ENCODE measurements at regions not wholly inside any gene's neighbourhood (a gene's known extent, or its start where the extent isn't known, plus 50 kb on each side); places are given as distances from the start of the nearest gene placed in this dataset.

DNA sequence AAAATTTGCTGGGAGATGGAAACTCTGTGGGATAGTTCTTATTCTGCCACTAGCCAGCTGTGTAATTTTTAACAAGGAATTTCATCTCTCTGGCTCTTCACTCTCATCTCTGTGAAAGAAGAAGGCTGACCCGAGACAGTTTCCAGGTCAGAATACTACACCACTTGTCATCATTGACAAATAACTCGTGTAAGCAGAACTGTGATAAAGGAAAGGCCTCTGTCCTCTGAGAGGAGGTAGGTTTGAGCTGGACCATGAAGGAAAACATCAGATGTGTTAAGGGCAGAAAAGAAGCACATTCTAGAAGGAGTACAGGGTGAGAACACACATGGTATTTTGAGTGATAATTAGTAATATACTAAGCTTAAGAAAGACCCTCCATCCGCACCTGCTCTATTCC, 211.4 kb upstream of the DDX18 start:
- TF ChIP-seq POLR2AphosphoS5 (IDR thresholded peaks at IDR 0.05; ENCODE audit: low read depth, low read length) (no peak), POLR2A (IDR thresholded peaks at IDR 0.05; ENCODE audit: low read depth, low read length) (no peak), TAF1 (IDR thresholded peaks at IDR 0.05; ENCODE audit: borderline replicate concordance, low read depth, low read length) (no peak)
